Fibroblast of mammary gland (primary cell): ENCODE measurements at regions not wholly inside any gene's neighbourhood (a gene's known extent, or its start where the extent isn't known, plus 50 kb on each side); places are given as distances from the start of the nearest gene placed in this dataset.

Source experiments
- DNase-seq: peaks from one replicate; pipeline ENCODE4 v3.0.0-alpha.2; 2010; ENCODE audit warnings: low read depth
- H3K4me3 ChIP-seq: 2 replicates; pipeline ENCODE4 v1.5.1; 2011; ENCODE audit warnings: low read depth, mild to moderate bottlenecking, low read length, moderate library complexity; ENCODE audit not compliant: control insufficient read depth
- CTCF ChIP-seq: conservative IDR thresholded peaks from 2 replicates; pipeline ENCODE4 v1.5.1; 2011; ENCODE audit warnings: low read depth, low read length, inconsistent platforms; ENCODE audit not compliant: control insufficient read depth, insufficient read depth

GRCh38 chr6:91716361-91716760, 1129.5 kb upstream of the MAP3K7 start:
- TF ChIP-seq CTCF: no peak

GRCh38 chr6:91715171-91715805, 1128.4 kb upstream of the MAP3K7 start:
- DNase-seq: no peak
- TF ChIP-seq CTCF: no peak
- H3K4me3 ChIP-seq: no peak overlapping the region

More at GRCh38 chr6:91716361-91716760, 1129.5 kb upstream of the MAP3K7 start:
- H3K4me3 ChIP-seq: no peak overlapping the region
- no peak for DNase-seq

GRCh38 chr6:91713911-91714310, 1127.0 kb upstream of the MAP3K7 start:
- TF ChIP-seq CTCF: no peak
- no peak for DNase-seq
- no peak overlapping the region for H3K4me3 ChIP-seq

DNA sequence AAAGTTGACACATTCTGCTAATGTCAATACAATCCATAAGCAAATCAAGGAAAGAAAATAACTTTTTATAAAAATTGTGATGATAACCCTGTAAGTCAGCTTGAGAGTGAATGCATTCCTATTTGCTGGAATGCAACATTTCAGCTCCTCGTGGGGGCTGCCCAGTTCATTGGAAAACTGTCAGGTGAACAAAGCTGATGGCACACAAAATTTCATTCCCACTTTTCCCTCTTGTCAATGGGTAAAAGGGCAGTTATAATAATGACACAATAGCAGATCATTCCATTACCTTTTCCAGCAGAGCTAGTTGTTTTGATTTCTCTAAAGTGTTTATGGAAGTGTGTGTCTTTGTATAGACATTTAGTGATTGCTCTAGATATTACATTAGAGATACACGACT, 1124.6 kb upstream of the MAP3K7 start:
- no peak for DNase-seq
- H3K4me3 ChIP-seq: no peak overlapping the region
- TF ChIP-seq CTCF: no peak

DNA sequence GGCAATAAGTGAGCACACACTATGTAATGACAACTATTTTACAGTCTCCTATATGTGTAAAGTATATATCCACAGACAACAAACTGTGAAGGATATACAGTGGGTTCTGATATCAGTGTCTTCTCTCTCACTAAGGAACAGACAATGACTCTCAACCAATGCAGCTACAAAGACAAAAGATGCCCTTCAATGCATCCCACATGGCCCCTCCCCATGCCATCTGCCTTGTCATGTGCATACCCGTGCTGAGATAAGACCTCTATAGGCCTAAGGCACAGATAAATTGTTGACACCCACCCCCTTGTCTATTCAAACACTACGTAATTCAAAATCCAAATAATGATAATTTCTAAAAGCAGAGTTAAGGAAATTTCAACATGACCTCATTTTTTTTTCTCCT, 1123.5 kb upstream of the MAP3K7 start:
- H3K4me3 ChIP-seq: no peak overlapping the region
- no peak for TF ChIP-seq CTCF
- no peak for DNase-seq

DNA sequence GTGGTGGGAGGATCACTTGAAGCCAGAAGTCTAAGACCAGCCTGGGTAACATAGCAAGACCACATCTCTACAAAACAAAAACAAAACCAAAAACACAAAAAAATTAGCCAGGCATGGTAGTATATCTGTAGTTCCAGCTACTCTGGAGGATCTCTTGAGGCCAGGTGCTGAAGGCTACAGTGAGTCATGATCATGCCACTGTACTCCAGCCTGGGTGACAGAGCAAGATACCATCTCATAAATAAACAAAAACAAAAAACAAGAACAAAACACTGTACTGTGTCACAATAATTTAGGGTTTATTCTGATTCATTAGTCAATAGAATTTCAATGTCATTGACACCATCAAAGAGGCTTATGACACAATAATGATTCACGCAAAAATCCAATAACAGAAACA, 1121.7 kb upstream of the MAP3K7 start:
- TF ChIP-seq CTCF: no peak
- H3K4me3 ChIP-seq: no peak overlapping the region
- no peak for DNase-seq

DNA sequence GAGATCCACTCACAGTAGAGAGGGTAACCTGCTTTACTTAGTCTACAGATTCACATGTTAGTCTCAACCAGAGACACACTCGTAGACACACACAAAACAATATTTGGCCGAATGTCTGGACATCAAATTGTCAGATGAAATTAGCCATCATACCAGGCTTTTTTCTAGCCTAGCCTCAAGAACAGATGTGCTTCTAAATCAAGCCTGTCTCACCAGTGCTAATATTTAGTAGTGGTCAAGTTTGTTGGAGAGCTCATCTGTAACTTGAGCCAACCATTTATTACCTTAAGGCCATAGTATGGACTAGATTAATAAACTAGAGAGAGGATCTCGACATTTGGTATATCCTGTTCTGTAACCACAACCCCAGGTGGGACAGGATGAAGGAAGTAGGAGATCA, 1118.8 kb upstream of the MAP3K7 start:
- no peak for TF ChIP-seq CTCF
- DNase-seq: no peak
- no peak overlapping the region for H3K4me3 ChIP-seq
